ENCODE measurements at regions not wholly inside any gene's neighbourhood (a gene's known extent, or its start where the extent isn't known, plus 50 kb on each side); places are given as distances from the start of the nearest gene placed in this dataset.

- no peak for TF ChIP-seq POLR2A (IDR thresholded peaks at IDR 0.05)
- TF ChIP-seq, protein P1, sequence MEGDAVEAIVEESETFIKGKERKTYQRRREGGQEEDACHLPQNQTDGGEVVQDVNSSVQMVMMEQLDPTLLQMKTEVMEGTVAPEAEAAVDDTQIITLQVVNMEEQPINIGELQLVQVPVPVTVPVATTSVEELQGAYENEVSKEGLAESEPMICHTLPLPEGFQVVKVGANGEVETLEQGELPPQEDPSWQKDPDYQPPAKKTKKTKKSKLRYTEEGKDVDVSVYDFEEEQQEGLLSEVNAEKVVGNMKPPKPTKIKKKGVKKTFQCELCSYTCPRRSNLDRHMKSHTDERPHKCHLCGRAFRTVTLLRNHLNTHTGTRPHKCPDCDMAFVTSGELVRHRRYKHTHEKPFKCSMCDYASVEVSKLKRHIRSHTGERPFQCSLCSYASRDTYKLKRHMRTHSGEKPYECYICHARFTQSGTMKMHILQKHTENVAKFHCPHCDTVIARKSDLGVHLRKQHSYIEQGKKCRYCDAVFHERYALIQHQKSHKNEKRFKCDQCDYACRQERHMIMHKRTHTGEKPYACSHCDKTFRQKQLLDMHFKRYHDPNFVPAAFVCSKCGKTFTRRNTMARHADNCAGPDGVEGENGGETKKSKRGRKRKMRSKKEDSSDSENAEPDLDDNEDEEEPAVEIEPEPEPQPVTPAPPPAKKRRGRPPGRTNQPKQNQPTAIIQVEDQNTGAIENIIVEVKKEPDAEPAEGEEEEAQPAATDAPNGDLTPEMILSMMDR (IDR thresholded peaks at IDR 0.05), result no peak
Measured at GRCh38 chr10:56123247-56123646, 237.8 kb downstream of the ZWINT start.

Measured in tibial nerve (tissue), 3 donors.